Activated CD4-positive, alpha-beta T cell treated with anti-CD3 and anti-CD28 coated beads, Interleukin-2, amount 10 ng/mL, durations not matched to agents 24 days and 14 days (primary cell): ENCODE measurements at regions not wholly inside any gene's neighbourhood (a gene's known extent, or its start where the extent isn't known, plus 50 kb on each side); places are given as distances from the start of the nearest gene placed in this dataset.

ENCODE experiments used
- DNase-seq: peaks from one replicate; pipeline ENCODE4 v3.0.0; 2022
- H3K27ac Mint-ChIP-seq: one replicate; pipeline ENCODE4 v1.8.0; 2022; ENCODE audit warnings: mild to moderate bottlenecking, mixed read lengths
- H3K27me3 Mint-ChIP-seq: one replicate; pipeline ENCODE4 v1.8.0; 2022; ENCODE audit warnings: mixed read lengths
- H3K36me3 Mint-ChIP-seq: one replicate; pipeline ENCODE4 v1.8.0; 2022; ENCODE audit warnings: low read depth, mild to moderate bottlenecking, mixed read lengths
- H3K4me1 Mint-ChIP-seq: one replicate; pipeline ENCODE4 v1.8.0; 2021; ENCODE audit warnings: mixed read lengths
- H3K4me3 Mint-ChIP-seq: one replicate; pipeline ENCODE4 v1.8.0; 2022; ENCODE audit warnings: mild to moderate bottlenecking, moderate library complexity, mixed read lengths
- H3K9me3 Mint-ChIP-seq: one replicate; pipeline ENCODE4 v1.8.0; 2021; ENCODE audit warnings: mixed read lengths
- intact Hi-C: fragments of 100-400 bp; cut with micrococcal nuclease; formaldehyde crosslinking; loops from one replicate; pipeline ENCODE4 v1.15.1; 2023

DNA sequence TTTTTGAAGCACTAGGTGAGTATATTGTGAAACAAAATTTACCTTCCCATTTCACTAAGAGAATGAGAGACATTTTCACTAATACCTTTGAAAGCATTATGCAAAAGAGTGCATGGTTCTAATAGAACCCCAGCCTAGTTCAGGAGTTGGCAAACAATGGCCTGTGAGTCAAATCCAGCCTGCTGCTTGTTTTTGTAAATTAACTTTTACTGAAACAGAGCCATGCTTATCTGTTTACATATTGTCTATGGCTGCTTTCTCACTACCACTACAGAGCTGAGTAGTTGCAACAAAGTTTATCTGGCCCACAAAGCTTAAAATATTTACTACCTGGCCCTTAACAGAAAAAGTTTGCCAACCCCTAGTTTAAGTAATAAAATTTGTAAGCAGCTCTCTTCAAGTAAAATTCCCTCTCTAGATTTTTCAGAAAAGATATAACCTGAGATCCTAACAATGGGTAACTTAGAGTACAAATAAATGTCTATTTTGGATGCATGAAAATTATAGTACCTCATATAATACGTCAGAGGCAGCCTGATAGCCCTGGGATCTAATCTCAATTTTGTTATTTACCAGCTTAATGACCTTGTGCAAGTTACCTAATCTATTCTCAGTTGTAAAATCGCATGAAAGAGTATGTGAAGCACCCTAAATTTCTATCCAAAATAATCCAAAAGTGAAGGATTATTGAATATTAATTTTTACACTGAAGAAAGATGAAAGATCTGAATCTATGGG, 50.7 kb upstream of the ARL15 start:
- H3K36me3 Mint-ChIP-seq: no peaks in the 10 kb centered on the region
- H3K4me1 Mint-ChIP-seq: no peaks in the 10 kb centered on the region
- no peak overlapping the region for H3K27ac Mint-ChIP-seq
- no peak for DNase-seq
- peaks cover under 1% of the 10 kb centered on the region for H3K9me3 Mint-ChIP-seq
- H3K4me3 Mint-ChIP-seq: no peak overlapping the region
- intact Hi-C loops: no loop called here
- H3K27me3 Mint-ChIP-seq: peaks cover 20% of the 10 kb centered on the region
